ENCODE measurements at regions not wholly inside any gene's neighbourhood (a gene's known extent, or its start where the extent isn't known, plus 50 kb on each side); places are given as distances from the start of the nearest gene placed in this dataset.

DNA sequence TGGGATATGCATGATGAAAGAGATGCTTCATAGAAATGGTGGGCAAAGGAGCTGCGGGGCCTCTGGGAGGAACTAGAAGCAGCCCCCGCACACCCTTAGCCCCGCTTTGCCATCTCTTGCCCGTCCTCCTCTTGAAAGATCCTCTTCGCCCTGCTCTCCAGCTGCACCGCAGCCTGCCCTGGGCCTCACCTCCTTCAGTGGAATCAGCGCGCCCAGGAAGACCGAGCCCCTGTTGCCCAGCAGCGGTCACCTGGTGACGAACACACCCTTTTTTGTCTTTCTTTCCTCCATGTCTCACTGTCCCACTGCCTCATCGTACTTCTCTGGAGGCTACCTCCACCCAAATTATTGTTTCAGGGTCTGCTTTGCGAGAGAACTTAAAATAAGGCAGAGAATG, 807.6 kb downstream of the UQCRFS1 start:
- TF ChIP-seq, protein P1, sequence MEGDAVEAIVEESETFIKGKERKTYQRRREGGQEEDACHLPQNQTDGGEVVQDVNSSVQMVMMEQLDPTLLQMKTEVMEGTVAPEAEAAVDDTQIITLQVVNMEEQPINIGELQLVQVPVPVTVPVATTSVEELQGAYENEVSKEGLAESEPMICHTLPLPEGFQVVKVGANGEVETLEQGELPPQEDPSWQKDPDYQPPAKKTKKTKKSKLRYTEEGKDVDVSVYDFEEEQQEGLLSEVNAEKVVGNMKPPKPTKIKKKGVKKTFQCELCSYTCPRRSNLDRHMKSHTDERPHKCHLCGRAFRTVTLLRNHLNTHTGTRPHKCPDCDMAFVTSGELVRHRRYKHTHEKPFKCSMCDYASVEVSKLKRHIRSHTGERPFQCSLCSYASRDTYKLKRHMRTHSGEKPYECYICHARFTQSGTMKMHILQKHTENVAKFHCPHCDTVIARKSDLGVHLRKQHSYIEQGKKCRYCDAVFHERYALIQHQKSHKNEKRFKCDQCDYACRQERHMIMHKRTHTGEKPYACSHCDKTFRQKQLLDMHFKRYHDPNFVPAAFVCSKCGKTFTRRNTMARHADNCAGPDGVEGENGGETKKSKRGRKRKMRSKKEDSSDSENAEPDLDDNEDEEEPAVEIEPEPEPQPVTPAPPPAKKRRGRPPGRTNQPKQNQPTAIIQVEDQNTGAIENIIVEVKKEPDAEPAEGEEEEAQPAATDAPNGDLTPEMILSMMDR (conservative IDR thresholded peaks at IDR 0.05; ENCODE audit: low read length) = no peak
- TF ChIP-seq EZH2phosphoT487 (IDR thresholded peaks at IDR 0.05; ENCODE audit: borderline replicate concordance) = no peak

All from Loucy (cell line).